OCI-LY3 (cell line): ENCODE measurements at regions not wholly inside any gene's neighbourhood (a gene's known extent, or its start where the extent isn't known, plus 50 kb on each side); places are given as distances from the start of the nearest gene placed in this dataset.

Experiments used
- EZH2phosphoT487 ChIP-seq: fragments of 200-600 bp; shearing (Covaris generic); IDR thresholded peaks from 2 replicates; pipeline ENCODE4 v1.6.1; 2018; ENCODE audit warnings: antibody characterized with exemption, mixed run types, low read depth
- TF ChIP-seq, protein P1 (sequence below): fragments of 200-600, 300-600 bp; sonication (generic); IDR thresholded peaks from 2 replicates; pipeline ENCODE4 v1.5.1; 2014; ENCODE audit warnings: antibody characterized with exemption, low read length, low read depth

DNA sequence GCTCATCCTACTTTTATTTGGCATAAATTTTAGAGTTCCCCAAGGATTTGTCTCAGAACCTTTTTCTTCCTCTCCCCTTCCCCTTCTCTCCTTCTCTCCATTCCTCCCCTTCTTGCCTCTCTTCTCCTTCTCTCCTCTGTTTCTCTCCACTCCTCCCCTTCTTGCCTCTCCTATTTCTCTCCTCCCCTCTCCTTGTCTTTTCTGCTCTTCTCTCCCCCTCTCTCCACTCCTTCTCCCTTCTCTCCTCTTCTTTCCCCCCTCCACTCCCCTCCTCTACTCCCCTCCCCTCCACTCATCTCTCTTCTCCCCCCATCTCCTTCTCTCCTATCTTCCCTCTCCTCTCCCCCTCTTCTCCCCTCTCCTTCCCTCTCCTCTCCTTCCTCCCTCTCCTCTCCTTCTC lies 142.7 kb downstream of the CCDC71L start:
- TF ChIP-seq, protein P1, sequence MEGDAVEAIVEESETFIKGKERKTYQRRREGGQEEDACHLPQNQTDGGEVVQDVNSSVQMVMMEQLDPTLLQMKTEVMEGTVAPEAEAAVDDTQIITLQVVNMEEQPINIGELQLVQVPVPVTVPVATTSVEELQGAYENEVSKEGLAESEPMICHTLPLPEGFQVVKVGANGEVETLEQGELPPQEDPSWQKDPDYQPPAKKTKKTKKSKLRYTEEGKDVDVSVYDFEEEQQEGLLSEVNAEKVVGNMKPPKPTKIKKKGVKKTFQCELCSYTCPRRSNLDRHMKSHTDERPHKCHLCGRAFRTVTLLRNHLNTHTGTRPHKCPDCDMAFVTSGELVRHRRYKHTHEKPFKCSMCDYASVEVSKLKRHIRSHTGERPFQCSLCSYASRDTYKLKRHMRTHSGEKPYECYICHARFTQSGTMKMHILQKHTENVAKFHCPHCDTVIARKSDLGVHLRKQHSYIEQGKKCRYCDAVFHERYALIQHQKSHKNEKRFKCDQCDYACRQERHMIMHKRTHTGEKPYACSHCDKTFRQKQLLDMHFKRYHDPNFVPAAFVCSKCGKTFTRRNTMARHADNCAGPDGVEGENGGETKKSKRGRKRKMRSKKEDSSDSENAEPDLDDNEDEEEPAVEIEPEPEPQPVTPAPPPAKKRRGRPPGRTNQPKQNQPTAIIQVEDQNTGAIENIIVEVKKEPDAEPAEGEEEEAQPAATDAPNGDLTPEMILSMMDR: no peak
- TF ChIP-seq EZH2phosphoT487: no peak
